Neuronal stem cell (in vitro differentiated cells): ENCODE measurements at regions not wholly inside any gene's neighbourhood (a gene's known extent, or its start where the extent isn't known, plus 50 kb on each side); places are given as distances from the start of the nearest gene placed in this dataset.

Source experiments
- DNase-seq: peaks from one replicate; pipeline ENCODE4 v3.0.0-alpha.2; 2013; ENCODE audit warnings: low spot score
- H2AFZ ChIP-seq: one replicate; pipeline ENCODE4 v1.6.1; 2013; ENCODE audit warnings: mild to moderate bottlenecking, low read length, inconsistent platforms
- H2AK5ac ChIP-seq: 2 replicates; pipeline ENCODE4 v1.6.1; 2013; ENCODE audit warnings: low read depth, mild to moderate bottlenecking, inconsistent platforms, low read length, moderate library complexity, mixed read lengths
- H2BK120ac ChIP-seq: 2 replicates; pipeline ENCODE4 v1.6.1; 2013; ENCODE audit warnings: low read depth, mild to moderate bottlenecking, inconsistent platforms, low read length, moderate library complexity, mixed read lengths
- H2BK12ac ChIP-seq: one replicate; pipeline ENCODE4 v1.6.1; 2013; ENCODE audit warnings: low read length, inconsistent platforms
- H2BK15ac ChIP-seq: 2 replicates; pipeline ENCODE4 v1.6.1; 2013; ENCODE audit warnings: mild to moderate bottlenecking, low read length, inconsistent platforms, mixed read lengths
- H2BK5ac ChIP-seq: one replicate; pipeline ENCODE4 v1.6.1; 2013; ENCODE audit warnings: inconsistent platforms, mild to moderate bottlenecking, low read length, moderate library complexity
- H3K14ac ChIP-seq: one replicate; pipeline ENCODE4 v1.6.1; 2013; ENCODE audit warnings: low read length, inconsistent platforms
- H3K18ac ChIP-seq: 2 replicates; pipeline ENCODE4 v1.6.1; 2013; ENCODE audit warnings: low read length, inconsistent platforms
- H3K23ac ChIP-seq: 2 replicates; pipeline ENCODE4 v1.6.1; 2013; ENCODE audit warnings: low read depth, mild to moderate bottlenecking, mixed read lengths, low read length, inconsistent platforms; ENCODE audit not compliant: poor library complexity
- H3K27ac ChIP-seq: replicated peaks from 3 replicates; pipeline ENCODE4 v1.5.1; 2013; ENCODE audit warnings: low read length, inconsistent platforms
- H3K27me3 ChIP-seq, 3 experiments: 2 replicates each; pipeline ENCODE4 v1.6.1; 2013; ENCODE audit warnings: low read length in 3 of 3, mild to moderate bottlenecking in 2 of 3, inconsistent platforms in 1 of 3, low read depth in 1 of 3, mixed read lengths in 1 of 3, moderate library complexity in 1 of 3; ENCODE audit not compliant: control insufficient read depth in 3 of 3, insufficient read depth in 3 of 3
- H3K36me3 ChIP-seq, 2 donors: replicated peaks in 1 of 2; 2 replicates each; pipeline ENCODE4 v1.6.1; 2013; ENCODE audit warnings: low read length in 2 of 2; ENCODE audit not compliant: control insufficient read depth in 2 of 2, insufficient read depth in 2 of 2
- H3K4ac ChIP-seq: 2 replicates; pipeline ENCODE4 v1.6.1; 2013; ENCODE audit warnings: inconsistent platforms, mild to moderate bottlenecking, low read length, moderate library complexity
- H3K4me1 ChIP-seq, 2 donors: 1 replicate in 1 of 2; 2 replicates in 1 of 2; pipeline ENCODE4 v1.6.1; 2013; ENCODE audit warnings: low read length in 2 of 2, low read depth in 1 of 2; ENCODE audit not compliant: control insufficient read depth in 2 of 2, insufficient read depth in 1 of 2
- H3K4me2 ChIP-seq: one replicate; pipeline ENCODE4 v1.6.1; 2013; ENCODE audit warnings: mild to moderate bottlenecking, low read length, inconsistent platforms; ENCODE audit not compliant: insufficient read depth, poor library complexity, severe bottlenecking
- H3K4me3 ChIP-seq, 2 donors: 2 replicates each; pipeline ENCODE4 v1.5.1; 2013; ENCODE audit warnings: low read length in 2 of 2, mild to moderate bottlenecking in 2 of 2, inconsistent platforms in 1 of 2, moderate library complexity in 1 of 2
- H3K79me1 ChIP-seq: one replicate; pipeline ENCODE4 v1.6.1; 2013; ENCODE audit warnings: low read depth, mild to moderate bottlenecking, inconsistent platforms, low read length, moderate library complexity
- H3K9ac ChIP-seq: one replicate; pipeline ENCODE4 v1.6.1; 2013; ENCODE audit warnings: mild to moderate bottlenecking, low read depth, low read length, inconsistent platforms; ENCODE audit not compliant: poor library complexity
- H3K9me3 ChIP-seq, 2 donors: replicated peaks in 1 of 2; 2 replicates each; pipeline versions ENCODE3 to v1.6.1; 2013; ENCODE audit warnings: low read length in 2 of 2, mild to moderate bottlenecking in 2 of 2, inconsistent platforms in 1 of 2, low read depth in 1 of 2, mixed read lengths in 1 of 2, moderate library complexity in 1 of 2; ENCODE audit not compliant: control insufficient read depth in 2 of 2, insufficient read depth in 1 of 2
- H4K8ac ChIP-seq: one replicate; pipeline ENCODE4 v1.6.1; 2013; ENCODE audit warnings: low read depth, mild to moderate bottlenecking, inconsistent platforms, low read length, moderate library complexity
- H4K91ac ChIP-seq: one replicate; pipeline ENCODE4 v1.6.1; 2013; ENCODE audit warnings: low read length, low read depth, mild to moderate bottlenecking, inconsistent platforms; ENCODE audit not compliant: poor library complexity
- WGBS, 2 donors: extraction: QIAGEN DNeasy Blood & Tissue Kit; methylation state at CpG; one replicate each; pipeline ENCODE4 v1.1.7; 2013; ENCODE audit warnings: missing lambda C conversion rate in 2 of 2, mixed read lengths in 1 of 2; ENCODE audit not compliant: insufficient read length in 2 of 2, insufficient replicate concordance in 1 of 2; ENCODE audit errors: extremely low coverage in 2 of 2; 5-methylcytosine and 5-hydroxymethylcytosine counted together

DNA sequence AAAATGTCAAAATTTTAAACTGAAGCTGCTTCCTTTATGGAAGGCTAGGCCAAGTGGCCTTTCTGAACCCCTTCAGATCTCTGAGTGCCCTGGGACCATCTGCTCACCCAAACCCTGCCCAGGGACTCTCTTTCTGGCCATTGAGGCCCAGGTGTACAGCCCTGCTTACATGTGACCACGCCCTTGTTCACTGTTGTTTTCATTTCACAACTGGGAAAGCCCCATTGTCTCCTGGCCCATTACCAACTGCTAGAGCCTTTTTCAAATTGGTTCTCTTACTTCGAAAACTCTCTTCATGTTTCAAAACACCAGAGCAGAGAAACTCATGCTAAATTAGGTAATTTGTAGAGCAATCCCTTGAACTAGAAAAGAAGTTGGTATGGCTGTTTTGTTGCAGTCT lies 219.5 kb upstream of the TANK start:
- H3K4me1 ChIP-seq = peaks cover 0 to 5% of the 10 kb centered on the region in 2 donors
- no peaks in the 10 kb centered on the region for H3K36me3 ChIP-seq
- DNase-seq = no peak
- no peak overlapping the region for H2BK5ac ChIP-seq
- no peak overlapping the region for H3K27ac ChIP-seq
- no peak overlapping the region for H2BK15ac ChIP-seq
- no peak overlapping the region for H3K9ac ChIP-seq
- H4K91ac ChIP-seq = no peak overlapping the region
- no peak overlapping the region for H3K4me3 ChIP-seq
- no peak overlapping the region for H2BK120ac ChIP-seq
- H2BK12ac ChIP-seq = no peak overlapping the region
- H3K27me3 ChIP-seq = no peaks in the 10 kb centered on the region
- H3K14ac ChIP-seq = no peak overlapping the region
- H3K4me2 ChIP-seq = no peak overlapping the region
- H3K9me3 ChIP-seq = no peaks in the 10 kb centered on the region
- H3K18ac ChIP-seq = no peak overlapping the region
- H3K4ac ChIP-seq = no peak overlapping the region
- no peak overlapping the region for H4K8ac ChIP-seq
- H3K79me1 ChIP-seq = no peaks in the 10 kb centered on the region
- H3K23ac ChIP-seq = no peak overlapping the region
- H2AK5ac ChIP-seq = no peak overlapping the region
- no CpG with 5 or more reads among the region's 2 CpGs for whole genome bisulfite sequencing, 2 donors
- no peak overlapping the region for H2AFZ ChIP-seq

DNA sequence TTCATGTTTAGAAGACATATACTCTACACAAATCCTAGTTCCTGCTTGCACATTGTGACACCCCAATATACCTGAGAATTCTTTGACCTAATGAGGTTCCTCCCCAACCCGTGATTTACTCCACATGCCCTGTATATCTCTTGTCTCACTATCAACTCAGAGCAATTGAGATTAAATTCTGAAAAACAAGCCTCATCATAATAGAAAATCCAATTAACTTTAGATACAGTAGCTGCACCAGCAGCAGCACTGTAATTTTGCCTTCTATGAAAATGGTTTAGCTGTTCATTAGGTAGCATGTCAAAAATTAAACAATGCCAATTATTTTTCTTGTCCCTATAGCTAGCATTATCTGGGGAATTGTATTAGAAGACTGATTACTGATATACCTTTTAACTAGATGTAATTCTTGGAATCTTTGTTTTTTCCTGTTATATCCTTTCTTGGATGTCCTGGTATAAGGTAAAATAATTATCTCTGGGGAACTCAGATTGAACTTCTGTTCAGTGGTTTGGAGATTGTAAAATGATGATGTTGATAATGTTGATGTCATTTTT lies 218.9 kb upstream of the TANK start:
- H2BK15ac ChIP-seq = no peak overlapping the region
- no peak overlapping the region for H3K4me2 ChIP-seq
- H3K79me1 ChIP-seq = no peaks in the 10 kb centered on the region
- H3K18ac ChIP-seq = no peak overlapping the region
- H3K4me1 ChIP-seq = peaks cover 0 to 5% of the 10 kb centered on the region in 2 donors
- H2BK5ac ChIP-seq = no peak overlapping the region
- no peak overlapping the region for H4K91ac ChIP-seq
- no peak overlapping the region for H2AFZ ChIP-seq
- no peaks in the 10 kb centered on the region for H3K27me3 ChIP-seq
- WGBS, 2 donors = no CpG with 5 or more reads among the region's 1 CpG
- no peak overlapping the region for H2BK120ac ChIP-seq
- no peaks in the 10 kb centered on the region for H3K9me3 ChIP-seq
- DNase-seq = no peak
- no peak overlapping the region for H3K9ac ChIP-seq
- no peak overlapping the region for H3K4me3 ChIP-seq
- no peak overlapping the region for H3K27ac ChIP-seq
- H3K23ac ChIP-seq = no peak overlapping the region
- no peak overlapping the region for H2BK12ac ChIP-seq
- no peak overlapping the region for H2AK5ac ChIP-seq
- no peaks in the 10 kb centered on the region for H3K36me3 ChIP-seq
- no peak overlapping the region for H3K4ac ChIP-seq
- no peak overlapping the region for H4K8ac ChIP-seq
- H3K14ac ChIP-seq = no peak overlapping the region

DNA sequence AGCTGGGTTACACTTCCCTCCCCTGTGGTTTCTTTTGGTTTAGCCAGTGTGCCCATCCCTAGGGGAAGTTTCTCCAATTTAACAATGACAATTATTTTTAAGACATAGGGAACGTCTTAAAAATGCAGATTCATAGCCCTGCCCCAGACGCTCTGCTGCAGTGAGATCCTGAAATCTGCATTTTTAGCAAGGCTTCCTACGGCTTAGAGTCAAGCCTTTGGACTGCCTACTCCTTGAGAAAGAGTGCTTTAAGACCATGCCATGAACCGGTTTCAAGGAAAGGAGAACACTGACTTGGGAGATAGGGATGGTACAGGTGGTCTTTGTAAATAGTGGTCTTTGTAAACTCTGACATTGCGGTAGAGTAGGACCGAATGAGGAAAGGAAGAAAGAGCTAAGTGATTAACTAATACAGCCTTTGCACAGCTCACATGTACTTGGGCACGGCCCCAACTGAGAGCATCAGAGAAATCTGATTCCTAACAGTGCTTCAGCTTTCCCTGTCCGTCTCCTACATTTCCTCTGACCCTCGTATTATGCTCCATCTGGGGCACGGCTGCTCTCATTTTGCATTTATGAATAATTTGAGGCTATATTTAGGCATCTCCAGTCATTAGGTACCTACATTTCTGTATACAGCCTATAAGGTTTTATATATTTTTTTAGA lies 217.6 kb upstream of the TANK start:
- Histone ChIP-seq H3K9me3 (no peaks in the 10 kb centered on the region), H3K27me3 (no peaks in the 10 kb centered on the region), H3K36me3 (no peaks in the 10 kb centered on the region), H3K18ac (no peak overlapping the region), H2BK15ac (no peak overlapping the region), H3K4ac (no peak overlapping the region), H3K9ac (no peak overlapping the region), H3K4me3 (no peak overlapping the region), H3K14ac (no peak overlapping the region), H2BK5ac (no peak overlapping the region), H3K79me1 (no peaks in the 10 kb centered on the region), H4K8ac (no peak overlapping the region), H3K4me2 (no peak overlapping the region), H3K4me1 (peaks cover 0 to 5% of the 10 kb centered on the region in 2 donors), H2BK12ac (no peak overlapping the region), H3K23ac (no peak overlapping the region), H2BK120ac (no peak overlapping the region), H4K91ac (no peak overlapping the region), H2AFZ (peak overlapping the region; percentile 32), H2AK5ac (no peak overlapping the region), H3K27ac (no peak overlapping the region)
- no peak for DNase-seq
- no CpG with 5 or more reads among the region's 10 CpGs for WGBS, 2 donors

DNA sequence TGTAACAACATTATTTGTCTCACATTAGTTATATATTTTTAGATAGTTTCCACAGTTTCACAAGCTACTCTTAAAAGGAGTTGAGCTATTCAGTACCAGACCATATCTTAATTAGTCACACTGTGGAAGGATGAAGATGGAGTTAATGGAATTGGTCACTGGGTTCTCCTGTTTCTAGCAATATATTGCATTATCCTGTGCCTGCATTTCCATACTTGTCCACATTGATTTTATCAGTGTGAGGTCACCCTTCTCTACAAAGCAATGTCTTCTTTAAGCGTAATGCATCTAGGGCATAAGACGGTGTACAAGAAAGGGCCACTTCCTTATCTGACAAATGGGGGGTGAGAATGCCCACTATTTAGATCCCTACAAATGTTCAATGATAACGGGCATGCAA lies 216.8 kb upstream of the TANK start:
- no peaks in the 10 kb centered on the region for H3K36me3 ChIP-seq
- DNase-seq = no peak
- WGBS, 2 donors = no CpG with 5 or more reads among the region's 3 CpGs
- no peak overlapping the region for H2BK5ac ChIP-seq
- no peak overlapping the region for H4K91ac ChIP-seq
- H3K79me1 ChIP-seq = no peaks in the 10 kb centered on the region
- H3K27ac ChIP-seq = no peak overlapping the region
- H2AK5ac ChIP-seq = no peak overlapping the region
- no peak overlapping the region for H3K23ac ChIP-seq
- no peak overlapping the region for H2BK120ac ChIP-seq
- no peak overlapping the region for H2AFZ ChIP-seq
- H3K9me3 ChIP-seq = no peaks in the 10 kb centered on the region
- H3K4me3 ChIP-seq = no peak overlapping the region
- H3K14ac ChIP-seq = no peak overlapping the region
- peaks cover 0 to 5% of the 10 kb centered on the region in 2 donors for H3K4me1 ChIP-seq
- H3K9ac ChIP-seq = no peak overlapping the region
- no peak overlapping the region for H3K18ac ChIP-seq
- H3K27me3 ChIP-seq = no peaks in the 10 kb centered on the region
- no peak overlapping the region for H2BK12ac ChIP-seq
- no peak overlapping the region for H4K8ac ChIP-seq
- H2BK15ac ChIP-seq = no peak overlapping the region
- H3K4ac ChIP-seq = no peak overlapping the region
- H3K4me2 ChIP-seq = no peak overlapping the region
